Activated gamma-delta T cell treated with anti-CD3 and anti-CD28 coated beads, Interleukin-2, amount 50 U/mL, for 16 hours (primary cell): ENCODE measurements at regions not wholly inside any gene's neighbourhood (a gene's known extent, or its start where the extent isn't known, plus 50 kb on each side); places are given as distances from the start of the nearest gene placed in this dataset.
"Not testable (repeated sequence)": the region's sequence is repeated elsewhere in the genome, so short reads cannot be mapped to it uniquely, and the experiment has no call there.

Experiments used
- DNase-seq: peaks from one replicate; pipeline ENCODE4 v3.0.0-alpha.2; 2020; ENCODE audit warnings: low read depth

DNA sequence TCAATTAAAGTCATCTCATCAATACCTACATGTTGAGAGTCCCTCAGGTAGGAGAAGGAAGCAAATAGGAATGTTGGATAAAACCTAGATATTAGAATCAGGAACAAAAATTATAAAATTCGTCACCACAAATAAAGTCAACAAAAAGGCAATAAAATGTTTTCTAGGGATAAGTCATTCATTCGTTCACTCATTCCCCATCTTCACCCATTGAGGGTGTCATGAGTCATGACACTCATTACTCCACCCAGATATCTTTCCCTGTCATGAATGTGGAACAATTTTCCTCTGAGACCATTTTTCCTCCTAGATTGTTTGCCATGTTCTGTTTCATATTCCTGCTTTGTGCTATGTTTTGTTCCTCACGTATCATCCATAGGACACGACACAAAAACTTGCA lies 50.9 kb upstream of the OLIG3 start:
- DNase-seq, result no peak

GRCh38 chr6:137547186-137547585 lies 53.0 kb upstream of the OLIG3 start:
- no peak for DNase-seq

GRCh38 chr6:137547601-137548000 lies 53.4 kb upstream of the OLIG3 start:
- DNase-seq, result no peak

DNA sequence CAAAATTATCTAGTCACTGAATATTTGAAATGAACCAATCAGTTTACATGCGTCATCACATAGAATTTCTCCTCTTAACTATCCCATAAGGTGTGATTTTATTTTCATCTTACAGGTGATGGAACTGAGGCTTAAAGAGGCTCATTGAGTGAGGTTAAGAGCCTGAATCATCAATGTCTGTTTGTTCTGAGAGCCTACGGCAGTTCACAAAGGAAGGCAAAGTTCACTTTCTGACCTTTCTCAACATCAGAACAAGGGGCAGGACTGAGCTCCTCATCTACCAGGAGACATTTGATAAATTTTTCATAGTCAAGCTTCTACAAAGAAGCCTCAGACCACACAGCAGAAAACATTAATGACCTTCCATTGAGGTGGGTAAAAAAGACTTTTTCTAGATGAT lies 54.9 kb upstream of the OLIG3 start:
- no peak for DNase-seq

- no peak for DNase-seq
These were observed 56.3 kb upstream of the OLIG3 start for GRCh38 chr6:137550535-137550934.

GRCh38 chr6:137552146-137552545 lies 58.0 kb upstream of the OLIG3 start:
- no peak for DNase-seq

DNA sequence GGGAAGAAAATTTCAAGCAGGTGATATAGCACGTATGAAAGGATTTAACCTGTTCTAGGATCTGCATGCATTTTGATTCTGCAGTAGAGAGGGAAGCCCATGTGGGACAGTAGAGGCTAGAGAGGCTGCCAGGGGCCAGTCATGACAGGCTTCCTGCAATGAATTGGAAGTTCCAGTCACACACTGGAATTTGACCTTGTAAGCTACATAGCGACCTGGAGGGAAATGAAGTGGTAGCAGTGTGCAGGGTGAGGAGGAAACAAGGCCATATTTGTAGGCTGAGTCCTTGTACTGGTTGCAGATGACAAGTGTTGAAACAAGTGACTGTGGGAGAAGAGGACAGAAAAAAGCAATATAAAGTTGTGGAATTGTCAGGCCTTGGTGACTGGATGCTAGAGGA lies 58.6 kb upstream of the OLIG3 start:
- DNase-seq, result no peak

- not testable (repeated sequence) for DNase-seq
These were observed 65.5 kb upstream of the OLIG3 start for GRCh38 chr6:137559521-137560183.

DNA sequence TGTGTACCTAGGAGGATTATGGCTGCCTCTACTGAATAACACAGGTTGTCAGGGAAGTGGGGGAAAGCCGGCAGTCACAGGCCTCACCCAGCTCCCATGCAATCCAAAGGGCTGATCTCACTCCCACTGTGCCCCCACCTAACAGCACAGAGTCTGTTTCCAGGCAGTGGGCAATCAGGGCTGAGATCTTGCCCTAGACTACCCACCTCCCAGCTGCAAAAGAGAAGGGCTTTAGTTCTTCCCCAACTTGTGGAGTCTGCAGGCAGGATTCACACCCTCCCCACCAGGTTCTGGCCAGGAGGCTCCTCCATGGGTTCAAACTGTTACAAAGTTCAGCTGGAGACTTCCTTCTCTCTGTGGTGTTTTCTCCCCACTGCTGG lies 66.0 kb upstream of the OLIG3 start:
- no peak for DNase-seq

GRCh38 chr6:137568067-137568466 lies 73.9 kb upstream of the OLIG3 start:
- no peak for DNase-seq

DNA sequence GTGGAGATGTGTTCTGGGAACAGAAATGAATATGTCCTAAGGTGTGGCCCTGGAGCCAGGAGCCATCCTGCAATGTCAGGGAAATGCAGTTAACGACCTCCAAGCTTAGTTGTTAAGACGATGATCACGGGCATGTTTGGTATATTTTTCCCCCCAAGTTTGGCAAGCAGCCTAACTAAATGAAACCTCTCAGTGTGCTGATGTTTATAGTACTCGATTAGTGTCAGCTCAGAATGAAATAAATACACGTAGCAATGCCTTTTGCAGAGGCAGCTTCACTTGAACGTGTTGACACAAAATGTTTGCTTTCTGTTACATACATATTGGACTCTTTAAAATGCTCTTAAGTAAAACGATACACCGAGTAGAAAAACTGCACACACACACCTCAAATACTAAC lies 76.2 kb upstream of the OLIG3 start:
- no peak for DNase-seq

GRCh38 chr6:137571854-137572253 lies 77.7 kb upstream of the OLIG3 start:
- DNase-seq, result peak; percentile 29

GRCh38 chr6:137573739-137574138 lies 79.5 kb upstream of the OLIG3 start:
- no peak for DNase-seq

- DNase-seq, result no peak
These were observed 85.4 kb upstream of the OLIG3 start for GRCh38 chr6:137579612-137580011.

DNA sequence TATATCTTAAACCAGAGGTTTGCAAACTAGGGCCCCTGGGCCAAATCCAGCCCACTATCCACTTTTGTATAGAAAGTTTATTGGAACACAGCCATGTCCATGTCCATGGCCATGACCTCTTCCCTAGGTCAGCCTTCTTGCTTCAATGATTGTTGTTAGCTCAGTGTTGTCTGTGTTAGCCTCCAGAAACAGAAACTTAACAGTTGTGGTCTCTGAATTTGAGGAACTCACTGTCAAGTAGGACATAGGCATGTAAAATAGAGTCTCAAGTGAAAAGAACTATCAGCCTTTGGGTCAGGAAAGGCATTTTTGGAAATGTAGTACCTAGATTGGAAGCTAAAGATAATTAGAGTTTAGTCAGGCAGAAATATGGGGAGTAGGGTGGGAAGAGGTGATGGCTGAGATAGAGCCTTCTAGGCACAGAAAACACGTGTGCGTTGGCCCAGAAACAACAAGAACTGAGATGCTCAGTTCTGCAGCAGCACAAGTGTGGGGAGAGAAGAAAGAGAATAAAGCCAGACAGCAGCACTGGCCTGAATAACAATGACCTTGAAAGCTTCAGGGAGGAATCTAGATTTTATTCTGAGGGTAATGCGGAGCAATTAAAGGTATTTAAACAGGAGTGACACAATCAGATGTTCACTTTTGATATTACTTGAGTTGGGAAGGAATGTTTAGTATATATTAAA lies 87.0 kb upstream of the OLIG3 start:
- DNase-seq, result no peak

DNA sequence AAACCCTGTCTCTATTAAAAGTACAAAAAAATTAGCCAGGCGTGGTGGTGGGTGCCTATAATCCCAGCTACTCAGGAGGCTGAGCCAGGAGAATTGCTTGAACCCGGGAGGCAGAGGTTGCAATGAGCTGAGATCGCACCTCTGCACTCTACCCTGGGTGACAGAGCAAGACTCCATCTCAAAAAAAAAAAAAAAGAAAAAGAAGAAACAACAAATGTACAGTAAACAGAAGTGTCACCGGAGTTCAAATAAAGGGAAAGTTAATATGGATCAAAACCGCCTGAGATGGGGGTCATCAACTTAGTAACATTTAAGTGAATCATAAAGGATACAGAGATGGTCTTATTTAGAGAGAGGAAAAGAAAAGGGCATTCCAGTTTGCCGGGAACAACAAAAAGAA lies 89.3 kb upstream of the OLIG3 start:
- not testable (repeated sequence) for DNase-seq

DNA sequence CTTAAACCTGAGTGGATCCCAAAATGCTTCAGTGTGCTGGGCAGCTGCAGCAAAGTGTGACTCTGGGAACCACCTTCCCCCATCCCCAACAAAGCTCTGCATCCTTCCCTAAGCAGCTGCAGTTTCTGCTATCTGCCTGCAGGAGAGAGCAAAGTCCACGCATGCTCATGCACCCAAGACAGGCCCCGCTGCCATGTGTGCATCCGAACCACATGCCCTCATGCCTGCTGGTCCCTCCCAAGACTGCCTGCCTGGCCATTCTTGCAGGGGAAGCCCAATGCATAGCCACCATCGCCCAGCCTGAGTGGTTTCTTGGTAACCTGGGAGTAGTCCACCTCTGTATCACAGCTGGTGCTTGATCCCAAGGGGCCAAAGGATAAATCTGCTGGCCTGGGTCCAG lies 94.3 kb upstream of the OLIG3 start:
- DNase-seq, result no peak

DNA sequence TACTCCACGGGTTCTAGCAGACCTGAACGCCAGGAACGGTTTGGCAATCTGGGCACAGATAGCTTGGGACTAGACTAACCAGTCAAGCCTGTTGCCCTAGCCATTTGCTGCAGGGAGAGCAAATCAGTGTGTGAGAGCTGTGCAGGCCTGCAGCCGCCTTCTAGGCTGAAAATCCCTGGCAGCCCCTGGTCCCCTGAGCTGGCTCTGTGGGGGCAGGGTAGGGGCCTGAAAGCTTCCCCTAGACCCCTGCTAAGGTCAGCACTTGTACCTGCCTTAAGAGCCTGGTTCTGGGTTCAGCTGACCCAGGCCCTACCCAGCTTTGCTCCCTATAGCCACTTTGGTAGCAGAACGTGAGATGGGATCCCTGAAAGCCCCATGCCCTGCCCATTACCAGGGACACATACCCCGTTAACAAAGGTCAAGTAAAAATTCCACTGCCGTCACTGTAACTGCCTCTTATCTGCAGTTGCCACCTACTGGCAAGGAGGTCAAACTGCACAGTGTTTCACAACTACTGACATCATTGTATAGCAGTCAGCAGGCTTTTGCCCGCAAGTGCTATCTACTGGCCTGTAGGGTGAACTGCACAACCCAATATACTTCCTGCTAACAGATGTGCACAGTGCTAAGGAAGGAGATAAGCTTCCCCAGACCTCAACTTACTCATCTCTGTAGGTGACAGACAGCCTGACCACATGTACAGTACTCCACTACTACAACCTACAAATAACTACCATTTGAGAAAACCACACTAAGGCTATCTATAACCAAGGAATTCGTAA lies 95.1 kb upstream of the OLIG3 start:
- peak; percentile 23 for DNase-seq

DNA sequence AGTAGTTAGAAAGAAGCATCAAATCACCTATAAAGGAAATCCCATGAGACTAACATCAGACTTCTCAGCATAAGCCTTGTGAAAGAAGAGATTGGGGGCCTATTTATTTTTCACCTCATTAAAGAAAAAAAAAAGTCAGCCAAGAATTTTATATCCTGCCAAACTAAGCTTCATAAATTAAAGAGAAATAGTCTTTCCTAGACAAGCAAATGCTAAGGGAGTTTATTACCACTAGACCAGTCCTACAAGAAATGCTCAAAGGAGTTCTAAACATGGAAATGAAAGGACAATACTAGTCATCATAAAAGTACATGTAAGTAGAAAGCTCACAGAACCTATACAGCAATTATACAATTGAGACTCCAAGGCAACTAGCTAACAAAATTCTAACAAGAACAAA lies 96.5 kb upstream of the OLIG3 start:
- DNase-seq, result no peak

DNA sequence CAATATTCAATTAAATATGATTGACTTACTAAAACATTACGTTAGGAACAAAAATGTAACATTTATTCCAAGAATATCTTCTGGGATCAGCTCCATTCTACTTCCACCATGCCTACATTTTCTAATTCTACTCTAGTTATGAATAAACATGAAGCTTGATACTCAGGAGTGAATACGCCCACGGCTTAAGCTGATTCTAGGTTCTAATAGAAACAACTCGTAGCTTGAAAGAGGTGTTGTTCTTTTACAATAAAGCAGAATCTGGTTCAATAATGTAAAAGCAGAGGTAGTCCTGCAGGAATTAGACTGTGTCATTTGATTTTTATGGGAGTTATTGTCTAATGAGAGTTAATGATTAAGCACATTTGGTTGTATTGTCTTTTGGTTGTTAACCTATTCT lies 107.3 kb upstream of the OLIG3 start:
- no peak for DNase-seq

DNA sequence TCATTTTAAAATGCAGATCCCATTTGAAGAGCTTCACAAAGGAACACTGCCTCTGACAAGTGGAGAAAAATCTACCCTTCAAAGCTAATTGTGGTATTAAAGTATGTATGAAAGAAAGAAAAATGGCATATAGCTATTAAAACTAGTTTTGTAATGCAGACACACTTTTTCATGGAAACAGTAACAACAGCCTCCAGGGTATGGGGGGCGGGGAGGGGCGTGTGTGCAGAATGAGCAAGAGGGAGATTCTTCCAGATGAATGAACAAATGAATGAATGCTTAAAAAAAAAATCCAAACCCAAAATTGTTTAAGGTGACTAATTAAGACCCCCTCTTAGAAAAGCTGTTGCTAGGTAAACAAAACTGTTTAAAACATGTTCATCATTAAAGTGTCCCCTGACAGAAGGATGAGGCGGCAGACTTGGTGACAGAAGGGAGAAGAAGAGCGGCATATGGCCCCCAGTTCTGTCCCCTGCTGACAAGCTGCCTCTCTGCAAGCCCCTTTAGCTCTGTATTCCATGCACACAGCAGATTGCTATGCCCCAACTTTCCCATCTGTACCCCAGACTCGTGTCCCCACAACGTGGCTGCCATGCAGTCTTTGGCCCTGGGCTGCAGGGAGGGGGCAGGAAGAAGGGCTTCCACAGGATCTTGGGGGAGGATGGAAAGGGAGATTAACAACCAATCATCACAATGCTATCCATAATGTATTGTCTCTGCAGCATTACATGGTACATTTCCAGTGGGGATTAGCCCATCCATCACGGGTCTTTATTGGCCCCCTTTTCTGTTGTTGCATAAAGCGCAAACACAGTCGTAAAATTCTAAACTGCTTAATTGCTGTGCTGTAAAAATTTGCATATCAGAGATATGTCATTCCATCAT lies 108.4 kb upstream of the OLIG3 start:
- no peak for DNase-seq

GRCh38 chr6:137610702-137611101 lies 116.5 kb upstream of the OLIG3 start:
- no peak for DNase-seq
